Hypothalamus (tissue), 51 donors: ENCODE measurements at regions not wholly inside any gene's neighbourhood (a gene's known extent, or its start where the extent isn't known, plus 50 kb on each side); places are given as distances from the start of the nearest gene placed in this dataset.

Source experiments
- DNase-seq, 51 donors: peaks; one replicate each; lab custom pipeline; 2025; lab: John Stamatoyannopoulos, UW

DNA sequence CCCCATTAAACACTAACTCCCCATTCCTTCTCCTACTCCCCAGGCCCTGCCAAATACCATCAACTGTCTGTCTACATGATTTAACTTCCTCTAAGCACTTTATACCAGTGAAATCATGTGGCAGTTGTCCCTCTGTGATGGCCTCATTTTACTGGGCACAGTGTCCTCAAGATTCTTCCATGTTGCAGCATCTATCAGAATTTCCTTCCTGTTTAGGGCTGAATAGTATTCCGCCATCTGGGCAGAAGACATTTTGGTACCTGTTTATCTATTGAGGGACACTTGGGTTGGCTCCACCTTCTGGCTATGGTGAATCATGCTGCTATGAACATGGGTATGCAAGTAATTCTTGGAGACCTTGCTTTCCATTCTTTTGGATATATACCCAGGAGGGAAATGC, 59.4 kb upstream of the IRX4 start:
- DNase-seq = no peak

DNA sequence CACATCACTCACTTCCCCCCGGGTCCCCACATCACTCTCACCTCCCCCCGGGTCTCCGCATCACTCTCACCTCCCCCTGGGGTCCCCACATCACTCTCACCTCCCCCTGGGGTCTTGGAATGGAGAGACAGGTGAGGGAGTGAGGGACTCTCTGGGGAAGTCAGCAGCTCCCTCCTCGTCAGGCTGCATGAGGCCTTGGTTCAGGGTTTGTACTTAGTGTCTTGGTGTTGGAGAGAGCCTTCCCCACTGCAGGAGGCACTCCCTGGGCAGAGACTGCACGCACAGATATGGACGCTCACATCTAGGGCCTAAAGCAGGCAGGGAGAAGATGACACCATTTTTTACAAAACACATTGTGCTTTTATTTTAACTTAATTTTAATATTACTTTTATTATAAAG, 56.5 kb upstream of the IRX4 start:
- DNase-seq = no peak

DNA sequence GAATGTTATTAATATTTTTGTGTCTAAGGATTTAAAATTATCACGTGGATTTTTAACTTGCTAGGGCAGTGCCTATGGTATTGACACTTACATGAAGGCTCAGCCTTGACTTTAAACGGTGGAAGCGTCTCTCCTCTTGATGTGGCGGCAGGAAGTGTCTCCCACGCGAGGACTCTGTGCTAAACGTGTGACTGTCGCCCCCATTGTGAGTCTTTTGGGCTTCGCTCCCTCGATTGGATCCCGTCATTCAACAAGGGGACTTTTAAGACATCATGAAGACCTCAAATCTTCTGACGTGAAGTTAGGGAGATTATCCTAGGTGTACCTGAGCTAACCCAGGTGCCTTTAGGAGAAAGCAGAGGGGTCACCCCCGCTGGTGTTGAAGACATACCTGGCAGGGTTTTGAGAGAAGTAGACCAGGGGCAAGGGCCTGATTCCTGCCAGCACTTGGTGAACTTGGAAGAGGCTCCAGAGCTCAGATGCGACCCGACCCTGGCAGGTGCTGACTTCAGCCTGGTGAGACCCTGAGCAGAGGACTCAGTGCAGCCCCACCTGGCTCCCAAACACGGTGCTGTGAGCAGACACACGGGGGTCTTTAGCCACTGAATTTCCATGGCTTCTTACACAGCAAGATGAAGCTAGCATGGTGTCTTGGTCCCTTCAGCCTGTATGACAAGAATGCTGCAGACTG, 55.7 kb upstream of the IRX4 start:
- no peak for DNase-seq

DNA sequence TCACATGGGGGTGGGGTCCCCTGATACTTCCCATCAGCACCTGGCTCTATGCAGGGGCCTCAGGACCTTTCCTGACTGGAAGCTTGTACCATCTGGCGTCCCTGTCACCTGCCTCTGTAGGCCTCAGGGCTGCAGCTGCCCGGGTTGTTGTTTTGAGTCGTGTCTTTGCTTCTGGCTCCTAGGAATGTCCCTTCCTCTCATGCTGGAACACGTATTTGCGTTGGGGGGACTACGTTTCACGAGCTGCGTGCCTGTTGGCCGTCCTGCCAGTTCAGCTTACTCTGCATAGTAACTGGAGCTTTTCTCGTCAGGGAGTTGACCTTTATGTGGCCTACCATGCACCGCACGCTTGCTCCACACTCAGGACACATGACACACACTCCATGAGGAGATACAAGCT, 54.9 kb upstream of the IRX4 start:
- no peak for DNase-seq

DNA sequence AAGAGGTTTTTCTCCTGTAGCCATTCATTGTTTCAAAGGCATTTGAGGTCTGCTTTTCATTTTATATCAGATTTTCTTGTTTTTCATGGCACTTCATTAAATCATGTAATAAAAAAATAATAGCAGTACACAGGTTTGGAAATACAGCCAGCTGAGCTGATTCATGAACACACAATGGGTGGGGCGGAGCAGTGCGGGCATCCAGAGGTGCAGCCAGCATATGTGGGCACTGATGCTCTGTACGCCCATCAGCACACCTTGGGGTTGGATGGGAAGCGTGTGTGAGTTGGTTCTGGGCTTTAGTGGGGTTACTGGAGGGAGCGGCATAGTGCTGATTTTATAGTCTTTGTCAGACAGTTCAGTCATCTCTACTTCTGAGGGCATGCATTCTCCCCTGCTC, 54.2 kb upstream of the IRX4 start:
- DNase-seq = no peak

DNA sequence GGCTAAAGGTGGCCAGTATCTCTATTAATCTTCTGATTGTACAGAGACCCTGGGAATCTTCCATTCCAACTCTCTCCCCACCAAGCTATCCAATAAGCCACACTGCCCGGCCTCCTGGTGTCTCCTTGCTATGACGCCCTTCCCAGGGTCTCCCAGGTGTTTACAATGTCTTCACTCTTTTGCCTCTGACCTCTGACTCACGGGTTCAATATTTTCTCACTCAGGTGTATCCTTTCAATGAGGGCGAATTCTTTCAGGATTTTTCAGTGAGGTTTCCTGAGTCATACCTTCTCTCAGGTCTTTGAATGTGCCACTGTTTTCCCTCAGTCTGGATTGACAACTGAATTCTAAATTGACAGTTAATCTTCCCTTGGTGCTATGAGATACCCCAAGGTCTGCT, 53.7 kb upstream of the IRX4 start:
- DNase-seq = no peak

DNA sequence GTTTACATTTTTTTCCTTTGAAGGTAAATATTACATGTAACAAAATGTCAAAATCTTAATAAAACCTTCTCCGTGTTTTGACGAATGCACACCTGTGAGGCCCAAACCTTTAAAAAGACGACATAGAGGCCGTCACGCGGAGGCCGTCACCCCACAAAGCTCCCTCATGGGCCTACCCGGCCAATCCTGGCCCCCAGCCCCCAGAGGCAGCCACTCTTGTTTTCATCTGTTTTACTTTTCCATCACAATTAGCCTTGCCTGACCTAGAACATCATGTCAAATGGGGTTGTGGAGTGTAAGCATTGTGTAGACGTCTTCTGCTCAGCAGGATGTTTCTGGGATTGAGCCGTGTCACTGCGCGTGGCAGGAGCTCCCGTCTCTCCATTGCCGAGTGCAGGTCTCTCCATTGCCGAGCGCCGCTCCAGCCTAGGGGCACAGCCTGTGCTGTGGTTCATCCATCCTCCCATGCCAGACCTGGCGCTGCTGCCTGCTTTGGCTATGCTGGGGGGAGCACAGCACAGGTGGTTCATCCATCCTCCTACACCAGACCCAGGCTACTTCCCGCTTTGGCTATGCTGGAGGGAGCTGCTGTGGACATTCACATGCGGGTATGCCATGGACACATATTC, 52.2 kb upstream of the IRX4 start:
- no peak for DNase-seq

DNA sequence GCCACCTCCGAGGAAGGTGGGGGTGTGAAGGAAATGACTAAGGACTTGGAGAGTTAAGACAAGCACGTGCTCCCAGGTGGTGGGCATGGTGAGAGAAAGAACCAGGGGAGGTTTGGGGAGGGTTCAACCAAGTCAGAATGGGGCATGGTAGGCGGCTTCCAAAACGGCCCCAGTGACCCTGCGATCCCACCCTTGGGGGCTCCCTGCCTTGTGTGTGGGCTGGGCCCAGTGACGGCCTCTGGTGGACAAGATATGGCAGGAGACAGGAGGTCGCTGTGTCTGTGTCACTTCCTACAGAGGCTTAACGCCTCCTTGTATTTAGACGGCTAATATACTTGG, 51.3 kb upstream of the IRX4 start:
- no peak for DNase-seq

DNA sequence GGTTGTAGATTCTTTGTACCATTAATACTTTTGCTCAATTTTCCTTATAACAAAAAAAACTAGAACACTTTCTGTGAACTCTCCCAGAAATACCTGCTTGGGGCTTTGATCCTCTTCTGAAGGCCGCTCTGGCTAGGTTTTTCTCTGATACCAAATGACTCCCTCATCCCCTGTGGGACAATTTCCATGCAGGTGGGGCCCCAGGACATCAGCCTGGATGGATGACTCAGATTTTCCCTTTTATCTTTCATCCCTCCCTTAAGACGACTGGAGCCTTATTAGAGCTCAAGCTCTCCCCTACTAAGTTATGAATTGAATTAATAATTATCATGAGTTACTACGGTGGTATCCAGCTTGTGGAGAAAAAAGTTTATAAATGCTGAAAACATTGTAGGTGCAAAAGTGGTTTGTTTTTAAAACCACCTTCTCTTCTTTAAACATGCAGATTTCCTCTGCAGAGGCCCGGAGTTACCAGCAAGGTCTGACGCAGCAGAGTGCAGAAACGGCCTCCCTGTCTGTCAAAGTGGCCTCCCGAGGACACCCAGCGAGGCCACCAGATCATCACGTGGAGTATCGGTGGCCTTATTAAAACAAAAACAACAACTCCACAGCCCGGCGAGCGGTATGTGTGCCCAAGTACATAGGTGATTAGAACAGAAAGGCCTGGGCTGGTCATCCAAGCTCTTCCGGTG, 50.8 kb upstream of the IRX4 start:
- no peak for DNase-seq
